ENCODE measurements at regions not wholly inside any gene's neighbourhood (a gene's known extent, or its start where the extent isn't known, plus 50 kb on each side); places are given as distances from the start of the nearest gene placed in this dataset.

GRCh38 chr13:106789911-106790310, 222.0 kb upstream of the ARGLU1 start:
- Histone ChIP-seq H3K4me1 (no peaks in the 10 kb centered on the region), H3K27me3 (no peaks in the 10 kb centered on the region), H3K36me3 (no peaks in the 10 kb centered on the region), H3K27ac (no peak overlapping the region), H3K9me3 (no peaks in the 10 kb centered on the region), H3K4me3 (no peak overlapping the region)
- intact Hi-C loops (cut with DNase I; ENCODE audit: low total_unique reads) = no loop called here
- DNase-seq = no peak
- TF ChIP-seq CTCF (IDR thresholded peaks at IDR 0.05) = no peak

- Histone ChIP-seq H3K4me1 (no peaks in the 10 kb centered on the region), H3K9me3 (no peaks in the 10 kb centered on the region), H3K27ac (no peak overlapping the region), H3K4me3 (no peak overlapping the region), H3K27me3 (no peaks in the 10 kb centered on the region), H3K36me3 (no peaks in the 10 kb centered on the region)
- intact Hi-C loops (cut with DNase I; ENCODE audit: low total_unique reads) = no loop called here
- TF ChIP-seq CTCF (IDR thresholded peaks at IDR 0.05) = no peak
- TF ChIP-seq POLR2A (IDR thresholded peaks at IDR 0.05) = no peak
- no peak for DNase-seq
These were observed 218.1 kb upstream of the ARGLU1 start for GRCh38 chr13:106786006-106786563.

GRCh38 chr13:106774621-106775020, 206.7 kb upstream of the ARGLU1 start:
- DNase-seq = no peak

GRCh38 chr13:106772006-106772601, 204.2 kb upstream of the ARGLU1 start:
- no peak overlapping the region for H3K4me3 ChIP-seq
- no peaks in the 10 kb centered on the region for H3K36me3 ChIP-seq
- H3K27ac ChIP-seq = no peak overlapping the region
- no peaks in the 10 kb centered on the region for H3K4me1 ChIP-seq
- no peak for DNase-seq
- H3K9me3 ChIP-seq = no peaks in the 10 kb centered on the region
- TF ChIP-seq CTCF (IDR thresholded peaks at IDR 0.05) (no peak), POLR2A (IDR thresholded peaks at IDR 0.05) (no peak)
- intact Hi-C loops (cut with DNase I; ENCODE audit: low total_unique reads) = no loop called here
- peaks cover 0 to 2% of the 10 kb centered on the region in 2 donors for H3K27me3 ChIP-seq

More at GRCh38 chr13:106774621-106775020, 206.7 kb upstream of the ARGLU1 start:
- intact Hi-C loops (cut with DNase I; ENCODE audit: low total_unique reads) = no loop called here
- Histone ChIP-seq H3K4me3 (no peak overlapping the region), H3K36me3 (no peaks in the 10 kb centered on the region), H3K27ac (no peak overlapping the region), H3K27me3 (peaks cover 0 to 2% of the 10 kb centered on the region in 2 donors), H3K4me1 (no peaks in the 10 kb centered on the region), H3K9me3 (no peaks in the 10 kb centered on the region)
- no peak for TF ChIP-seq CTCF (IDR thresholded peaks at IDR 0.05)
- TF ChIP-seq POLR2A (IDR thresholded peaks at IDR 0.05) = no peak

- no peak for DNase-seq
- intact Hi-C loops (cut with DNase I; ENCODE audit: low total_unique reads) = no loop called here
- Histone ChIP-seq H3K4me3 (no peak overlapping the region), H3K36me3 (no peaks in the 10 kb centered on the region), H3K27me3 (peaks cover 0 to 2% of the 10 kb centered on the region in 2 donors), H3K27ac (no peak overlapping the region), H3K4me1 (no peaks in the 10 kb centered on the region), H3K9me3 (no peaks in the 10 kb centered on the region)
- TF ChIP-seq CTCF (IDR thresholded peaks at IDR 0.05) (no peak), POLR2A (IDR thresholded peaks at IDR 0.05) (no peak)
These were observed 201.1 kb upstream of the ARGLU1 start for GRCh38 chr13:106768991-106769390.
